ENCODE measurements at regions not wholly inside any gene's neighbourhood (a gene's known extent, or its start where the extent isn't known, plus 50 kb on each side); places are given as distances from the start of the nearest gene placed in this dataset.

- no peak for TF ChIP-seq CTCF (IDR thresholded peaks at IDR 0.05)
- no peak for TF ChIP-seq POLR2A (IDR thresholded peaks at IDR 0.05)
These were observed 190.8 kb downstream of the ATP23 start for GRCh38 chr12:58131986-58132755.
